Peyer's patch (tissue), 4 donors: ENCODE measurements at regions not wholly inside any gene's neighbourhood (a gene's known extent, or its start where the extent isn't known, plus 50 kb on each side); places are given as distances from the start of the nearest gene placed in this dataset.

Experiments used
- CTCF ChIP-seq, 6 experiments: fragments of 450-650 bp in 4 of 6; fragments of 200-600 bp in 2 of 6; sonication (generic) in 1 of 6; IDR thresholded peaks; one replicate each; pipeline ENCODE4 v1.5.1; 2017 to 2019; ENCODE audit warnings: antibody characterized with exemption in 6 of 6, mild to moderate bottlenecking in 3 of 6, moderate library complexity in 1 of 6
- POLR2A ChIP-seq, 2 donors: fragments of 450-650 bp; IDR thresholded peaks; one replicate each; pipeline ENCODE4 v1.5.1; 2017; ENCODE audit warnings: antibody characterized with exemption in 2 of 2, mild to moderate bottlenecking in 2 of 2, moderate library complexity in 2 of 2

GRCh38 chr17:21841839-21842238 is 149.5 kb downstream of the KCNJ18 start:
- TF ChIP-seq CTCF (IDR thresholded peaks at IDR 0.05): no peak
- no peak for TF ChIP-seq POLR2A (IDR thresholded peaks at IDR 0.05)
